NB4 (cell line): ENCODE measurements at regions not wholly inside any gene's neighbourhood (a gene's known extent, or its start where the extent isn't known, plus 50 kb on each side); places are given as distances from the start of the nearest gene placed in this dataset.

Experiments used
- MYC ChIP-seq: IDR thresholded peaks from 2 replicates; pipeline ENCODE4 v1.6.1; 2011; ENCODE audit warnings: low read depth, low read length
- POLR2A ChIP-seq: IDR thresholded peaks from 2 replicates; pipeline ENCODE4 v1.6.1; 2011; ENCODE audit warnings: mild to moderate bottlenecking; ENCODE audit not compliant: insufficient read length; ENCODE audit errors: extremely low read depth
- TF ChIP-seq, protein P1 (sequence below): IDR thresholded peaks from one replicate; pipeline ENCODE4 v1.5.1; 2012; ENCODE audit warnings: low read depth, low read length

DNA sequence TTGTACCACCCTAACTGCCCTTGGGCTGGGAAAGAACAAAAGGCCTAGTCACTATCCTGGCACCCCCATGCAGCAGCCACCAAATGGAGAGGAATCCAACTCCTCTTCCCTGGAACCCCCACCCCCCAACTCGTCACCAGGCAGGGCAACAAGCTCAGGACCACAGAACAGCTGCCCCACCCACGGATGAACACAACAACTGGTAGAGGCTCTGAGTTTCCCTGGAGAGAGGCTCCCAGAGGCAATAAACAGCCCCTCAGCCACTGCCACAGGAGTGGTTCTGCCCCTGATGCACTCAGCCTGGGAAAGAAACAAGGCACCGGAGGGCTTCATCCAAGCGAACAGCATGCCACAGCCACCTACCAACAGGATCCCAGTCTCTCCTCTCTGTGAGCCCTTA lies 778.4 kb upstream of the FAT3 start:
- TF ChIP-seq POLR2A (no peak), MYC (no peak)
- TF ChIP-seq, protein P1, sequence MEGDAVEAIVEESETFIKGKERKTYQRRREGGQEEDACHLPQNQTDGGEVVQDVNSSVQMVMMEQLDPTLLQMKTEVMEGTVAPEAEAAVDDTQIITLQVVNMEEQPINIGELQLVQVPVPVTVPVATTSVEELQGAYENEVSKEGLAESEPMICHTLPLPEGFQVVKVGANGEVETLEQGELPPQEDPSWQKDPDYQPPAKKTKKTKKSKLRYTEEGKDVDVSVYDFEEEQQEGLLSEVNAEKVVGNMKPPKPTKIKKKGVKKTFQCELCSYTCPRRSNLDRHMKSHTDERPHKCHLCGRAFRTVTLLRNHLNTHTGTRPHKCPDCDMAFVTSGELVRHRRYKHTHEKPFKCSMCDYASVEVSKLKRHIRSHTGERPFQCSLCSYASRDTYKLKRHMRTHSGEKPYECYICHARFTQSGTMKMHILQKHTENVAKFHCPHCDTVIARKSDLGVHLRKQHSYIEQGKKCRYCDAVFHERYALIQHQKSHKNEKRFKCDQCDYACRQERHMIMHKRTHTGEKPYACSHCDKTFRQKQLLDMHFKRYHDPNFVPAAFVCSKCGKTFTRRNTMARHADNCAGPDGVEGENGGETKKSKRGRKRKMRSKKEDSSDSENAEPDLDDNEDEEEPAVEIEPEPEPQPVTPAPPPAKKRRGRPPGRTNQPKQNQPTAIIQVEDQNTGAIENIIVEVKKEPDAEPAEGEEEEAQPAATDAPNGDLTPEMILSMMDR, result no peak
